Peyer's patch (tissue), 4 donors: ENCODE measurements at regions not wholly inside any gene's neighbourhood (a gene's known extent, or its start where the extent isn't known, plus 50 kb on each side); places are given as distances from the start of the nearest gene placed in this dataset.

ENCODE experiments used
- POLR2A ChIP-seq, 2 donors: fragments of 450-650 bp; IDR thresholded peaks; one replicate each; pipeline ENCODE4 v1.5.1; 2017; ENCODE audit warnings: antibody characterized with exemption in 2 of 2, mild to moderate bottlenecking in 2 of 2, moderate library complexity in 2 of 2
- TF ChIP-seq, protein P1 (sequence below), 6 experiments: fragments of 450-650 bp in 4 of 6; fragments of 200-600 bp in 2 of 6; sonication (generic) in 1 of 6; IDR thresholded peaks; one replicate each; pipeline ENCODE4 v1.5.1; 2017 to 2019; ENCODE audit warnings: antibody characterized with exemption in 6 of 6, mild to moderate bottlenecking in 3 of 6, moderate library complexity in 1 of 6

- TF ChIP-seq, protein P1, sequence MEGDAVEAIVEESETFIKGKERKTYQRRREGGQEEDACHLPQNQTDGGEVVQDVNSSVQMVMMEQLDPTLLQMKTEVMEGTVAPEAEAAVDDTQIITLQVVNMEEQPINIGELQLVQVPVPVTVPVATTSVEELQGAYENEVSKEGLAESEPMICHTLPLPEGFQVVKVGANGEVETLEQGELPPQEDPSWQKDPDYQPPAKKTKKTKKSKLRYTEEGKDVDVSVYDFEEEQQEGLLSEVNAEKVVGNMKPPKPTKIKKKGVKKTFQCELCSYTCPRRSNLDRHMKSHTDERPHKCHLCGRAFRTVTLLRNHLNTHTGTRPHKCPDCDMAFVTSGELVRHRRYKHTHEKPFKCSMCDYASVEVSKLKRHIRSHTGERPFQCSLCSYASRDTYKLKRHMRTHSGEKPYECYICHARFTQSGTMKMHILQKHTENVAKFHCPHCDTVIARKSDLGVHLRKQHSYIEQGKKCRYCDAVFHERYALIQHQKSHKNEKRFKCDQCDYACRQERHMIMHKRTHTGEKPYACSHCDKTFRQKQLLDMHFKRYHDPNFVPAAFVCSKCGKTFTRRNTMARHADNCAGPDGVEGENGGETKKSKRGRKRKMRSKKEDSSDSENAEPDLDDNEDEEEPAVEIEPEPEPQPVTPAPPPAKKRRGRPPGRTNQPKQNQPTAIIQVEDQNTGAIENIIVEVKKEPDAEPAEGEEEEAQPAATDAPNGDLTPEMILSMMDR (IDR thresholded peaks at IDR 0.05), result no peak
- TF ChIP-seq POLR2A (IDR thresholded peaks at IDR 0.05), result no peak
Observed at GRCh38 chr13:106998664-106999063, 430.7 kb upstream of the ARGLU1 start.
